CD4-positive, alpha-beta T cell (primary cell): ENCODE measurements at regions not wholly inside any gene's neighbourhood (a gene's known extent, or its start where the extent isn't known, plus 50 kb on each side); places are given as distances from the start of the nearest gene placed in this dataset.

Experiments used
- ATAC-seq: fragments of 200-7000 bp; cut with Tn5 transposase; one replicate; pipeline ENCODE4 v1.10.0; 2022; ENCODE audit warnings: mild to moderate bottlenecking; ENCODE audit not compliant: poor library complexity
- CTCF ChIA-PET: fragments of 350-600 bp; sonication (Branson Sonifier 250); formaldehyde crosslinking; loops from one replicate; lab custom pipeline; 2021; ENCODE audit warnings: antibody characterized with exemption, inconsistent platforms; lab: Charles Lee
- POLR2A ChIA-PET: fragments of 350-600 bp; sonication (Branson Sonifier 250); formaldehyde crosslinking; loops from one replicate; lab custom pipeline; 2021; ENCODE audit warnings: antibody characterized with exemption, inconsistent platforms; lab: Charles Lee
- DNase-seq, 14 experiments: peaks; one replicate each; pipeline ENCODE4 v3.0.0-alpha.2; 2013 to 2020; ENCODE audit warnings: mixed read lengths in 2 of 14
- H3K27ac ChIP-seq, 2 donors: one replicate each; pipeline versions ENCODE4 v1.5.1 to v1.7.0; 2013; ENCODE audit warnings: low read length in 2 of 2, low read depth in 1 of 2, mild to moderate bottlenecking in 1 of 2
- H3K27me3 ChIP-seq, 2 experiments: 1 replicate in 1 of 2; 2 replicates in 1 of 2; pipeline versions ENCODE4 v1.6.1 to v1.7.0; 2013; ENCODE audit warnings: low read length in 2 of 2, control low read depth in 1 of 2, mild to moderate bottlenecking in 1 of 2, moderate library complexity in 1 of 2; ENCODE audit not compliant: insufficient read depth in 2 of 2, control insufficient read depth in 1 of 2
- H3K36me3 ChIP-seq: one replicate; pipeline ENCODE4 v1.6.1; 2013; ENCODE audit warnings: low read length, control low read depth; ENCODE audit not compliant: insufficient read depth
- H3K4me1 ChIP-seq: one replicate; pipeline ENCODE4 v1.6.1; 2013; ENCODE audit warnings: low read length, control low read depth; ENCODE audit not compliant: insufficient read depth
- H3K4me3 ChIP-seq: one replicate; pipeline ENCODE4 v1.5.1; 2013; ENCODE audit warnings: mild to moderate bottlenecking, low read length, moderate library complexity
- H3K9me3 ChIP-seq, 2 experiments: 1 replicate in 1 of 2; 2 replicates in 1 of 2; pipeline versions ENCODE4 v1.6.1 to v1.7.0; 2013; ENCODE audit warnings: low read length in 2 of 2, mild to moderate bottlenecking in 2 of 2, control low read depth in 1 of 2, moderate library complexity in 1 of 2; ENCODE audit not compliant: control insufficient read depth in 1 of 2, insufficient read depth in 1 of 2
- H3K27ac Mint-ChIP-seq: one replicate; pipeline ENCODE4 v1.8.0; 2020; ENCODE audit warnings: mixed read lengths
- H3K27me3 Mint-ChIP-seq: one replicate; pipeline ENCODE4 v1.8.0; 2021; ENCODE audit warnings: mixed read lengths
- H3K36me3 Mint-ChIP-seq: one replicate; pipeline ENCODE4 v1.8.0; 2021; ENCODE audit warnings: low read depth, mixed read lengths
- H3K4me1 Mint-ChIP-seq: one replicate; pipeline ENCODE4 v1.8.0; 2021; ENCODE audit warnings: low read depth, mixed read lengths
- H3K4me3 Mint-ChIP-seq: one replicate; pipeline ENCODE4 v1.8.0; 2020; ENCODE audit warnings: mild to moderate bottlenecking, mixed read lengths
- H3K9me3 Mint-ChIP-seq: one replicate; pipeline ENCODE4 v1.8.0; 2020; ENCODE audit warnings: mixed read lengths
- intact Hi-C, 2 experiments: fragments of 100-400 bp; cut with DNase I in 1 of 2; cut with micrococcal nuclease in 1 of 2; formaldehyde crosslinking; loops; one replicate each; pipeline versions ENCODE4 v1.15.1 to v1.9.0; 2023 to 2025; cut with DNase I, micrococcal nuclease
- TF ChIP-seq, protein P1 (sequence below): fragments of 200-600 bp; IDR thresholded peaks from one replicate; pipeline ENCODE4 v1.8.0; 2022; ENCODE audit warnings: antibody characterized with exemption, mild to moderate bottlenecking

DNA sequence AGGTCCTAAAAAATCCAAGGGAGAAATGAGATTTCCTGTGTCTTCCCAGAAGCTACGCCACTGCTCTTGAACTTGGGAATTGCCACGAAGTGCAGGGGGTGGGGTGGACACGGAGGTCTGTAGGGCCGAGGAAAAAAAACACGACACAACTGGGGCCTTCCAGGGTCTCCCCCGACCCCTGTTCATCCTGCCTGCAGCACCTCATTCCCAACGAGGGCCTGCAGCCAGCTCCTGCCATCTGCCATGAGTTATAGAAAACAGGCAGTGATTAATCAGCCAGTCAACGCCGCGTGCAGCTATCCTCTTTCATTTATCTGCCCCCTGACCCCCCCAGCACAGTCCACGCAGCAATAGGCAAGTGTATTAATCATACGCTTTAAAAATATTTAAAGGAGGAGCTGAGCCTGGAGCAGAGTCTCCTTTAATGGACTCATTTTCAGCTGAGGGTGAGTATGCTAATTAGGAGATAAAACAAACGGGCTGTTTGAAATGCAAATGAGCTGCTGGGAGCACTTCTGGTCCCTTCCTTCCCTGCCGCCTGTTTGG lies 209.9 kb downstream of the TFCP2L1 start:
- ChIA-PET CTCF (no interaction called here), POLR2A (no interaction called here)
- Histone ChIP-seq H3K4me3 (no peak overlapping the region), H3K27me3 (peaks cover 20 to 24% of the 10 kb centered on the region in 2 experiments), H3K4me1 (peaks cover 8% of the 10 kb centered on the region), H3K36me3 (no peaks in the 10 kb centered on the region), H3K9me3 (peaks cover 0 to 16% of the 10 kb centered on the region in 2 experiments), H3K27ac (no peak overlapping the region)
- intact Hi-C loops = loop anchor here in 1 of 2 experiments (5.0 kb wide), 1 partner anchor 383 kb away; no protein-coding TSS in a partner anchor
- DNase-seq = peak in 2 of 14 experiments; percentile 4 to 25
- Mint-ChIP-seq H3K36me3 (no peaks in the 10 kb centered on the region), H3K4me1 (no peaks in the 10 kb centered on the region), H3K9me3 (no peaks in the 10 kb centered on the region), H3K27ac (no peak overlapping the region), H3K4me3 (no peak overlapping the region), H3K27me3 (peaks cover 41% of the 10 kb centered on the region)
- no peak for ATAC-seq
- TF ChIP-seq, protein P1, sequence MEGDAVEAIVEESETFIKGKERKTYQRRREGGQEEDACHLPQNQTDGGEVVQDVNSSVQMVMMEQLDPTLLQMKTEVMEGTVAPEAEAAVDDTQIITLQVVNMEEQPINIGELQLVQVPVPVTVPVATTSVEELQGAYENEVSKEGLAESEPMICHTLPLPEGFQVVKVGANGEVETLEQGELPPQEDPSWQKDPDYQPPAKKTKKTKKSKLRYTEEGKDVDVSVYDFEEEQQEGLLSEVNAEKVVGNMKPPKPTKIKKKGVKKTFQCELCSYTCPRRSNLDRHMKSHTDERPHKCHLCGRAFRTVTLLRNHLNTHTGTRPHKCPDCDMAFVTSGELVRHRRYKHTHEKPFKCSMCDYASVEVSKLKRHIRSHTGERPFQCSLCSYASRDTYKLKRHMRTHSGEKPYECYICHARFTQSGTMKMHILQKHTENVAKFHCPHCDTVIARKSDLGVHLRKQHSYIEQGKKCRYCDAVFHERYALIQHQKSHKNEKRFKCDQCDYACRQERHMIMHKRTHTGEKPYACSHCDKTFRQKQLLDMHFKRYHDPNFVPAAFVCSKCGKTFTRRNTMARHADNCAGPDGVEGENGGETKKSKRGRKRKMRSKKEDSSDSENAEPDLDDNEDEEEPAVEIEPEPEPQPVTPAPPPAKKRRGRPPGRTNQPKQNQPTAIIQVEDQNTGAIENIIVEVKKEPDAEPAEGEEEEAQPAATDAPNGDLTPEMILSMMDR = no peak

DNA sequence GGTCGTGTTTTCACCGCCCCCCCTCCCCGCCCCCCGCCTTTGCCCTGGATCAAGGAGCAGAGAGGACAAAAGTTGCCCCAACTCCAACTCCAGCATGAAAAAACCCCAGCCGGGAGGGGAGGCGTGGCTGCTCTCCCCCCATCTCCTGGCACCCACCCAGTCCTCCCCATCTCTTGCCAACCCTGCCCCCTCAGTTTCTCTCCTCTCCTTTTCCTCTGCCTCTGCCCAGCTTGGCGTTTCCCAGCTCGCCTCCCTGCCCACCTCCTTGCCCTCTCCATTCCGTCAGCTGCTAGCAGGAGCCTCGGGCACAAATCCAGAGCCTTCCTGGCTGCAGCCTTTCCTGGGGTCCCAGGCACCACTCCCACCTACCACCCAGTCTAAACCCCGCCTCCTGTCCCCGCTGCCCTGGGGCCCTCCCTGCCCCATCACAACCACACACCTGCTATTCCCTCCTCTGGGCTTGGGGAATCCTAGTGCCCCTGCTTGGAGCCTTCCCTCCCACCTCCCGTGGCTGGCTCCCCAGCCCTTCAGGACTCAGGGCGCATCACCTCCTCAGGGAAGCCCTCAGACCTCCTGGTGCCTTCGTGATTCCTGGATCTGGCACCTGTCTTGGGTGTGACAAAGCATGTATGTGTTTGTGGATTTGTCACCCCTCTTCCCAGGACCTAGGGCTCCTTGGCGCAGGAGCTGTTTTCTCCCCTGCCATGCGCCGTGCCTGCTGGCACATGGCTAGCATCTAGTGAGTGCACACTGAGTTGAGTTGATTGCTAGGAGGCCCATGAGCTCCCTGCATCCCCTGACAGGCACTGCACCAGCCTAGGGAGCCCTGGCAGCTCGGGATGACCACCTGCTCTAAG lies 209.1 kb downstream of the TFCP2L1 start:
- Mint-ChIP-seq H3K9me3 (no peaks in the 10 kb centered on the region), H3K27me3 (peaks cover 47% of the 10 kb centered on the region), H3K4me1 (no peaks in the 10 kb centered on the region), H3K27ac (no peak overlapping the region), H3K4me3 (no peak overlapping the region), H3K36me3 (no peaks in the 10 kb centered on the region)
- no peak overlapping the region for H3K27ac ChIP-seq
- TF ChIP-seq, protein P1 = no peak
- intact Hi-C loops = loop anchor here in 1 of 2 experiments (5.0 kb wide), 1 partner anchor 384 kb away; no protein-coding TSS in a partner anchor
- no peaks in the 10 kb centered on the region for H3K36me3 ChIP-seq
- ChIA-PET CTCF (no interaction called here), POLR2A (no interaction called here)
- peaks cover 8% of the 10 kb centered on the region for H3K4me1 ChIP-seq
- no peak for DNase-seq
- H3K4me3 ChIP-seq = no peak overlapping the region
- no peak for ATAC-seq
- peaks cover 0 to 16% of the 10 kb centered on the region in 2 experiments for H3K9me3 ChIP-seq
- H3K27me3 ChIP-seq = peaks cover 20 to 24% of the 10 kb centered on the region in 2 experiments

DNA sequence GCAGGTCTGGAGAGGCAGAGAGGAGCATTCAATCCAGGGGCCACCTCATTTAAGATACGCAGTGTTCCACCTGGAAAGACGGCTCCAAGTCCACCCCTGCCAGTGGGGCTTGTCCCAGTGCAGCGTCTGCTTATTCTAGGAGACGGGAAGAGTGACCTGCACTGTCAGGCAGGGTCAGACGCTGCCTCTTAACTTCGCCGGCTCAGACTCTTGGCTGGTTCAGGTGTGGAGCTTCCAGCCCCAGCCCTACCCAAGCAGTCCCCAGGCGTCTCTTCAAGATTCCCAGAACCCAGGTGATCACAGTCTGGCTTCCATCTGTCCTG lies 208.5 kb downstream of the TFCP2L1 start:
- H3K4me3 ChIP-seq = no peak overlapping the region
- Mint-ChIP-seq H3K36me3 (no peaks in the 10 kb centered on the region), H3K9me3 (no peaks in the 10 kb centered on the region), H3K4me3 (no peak overlapping the region), H3K27me3 (peaks cover 53% of the 10 kb centered on the region), H3K4me1 (no peaks in the 10 kb centered on the region), H3K27ac (no peak overlapping the region)
- TF ChIP-seq, protein P1 = no peak
- H3K27me3 ChIP-seq = peaks cover 18 to 20% of the 10 kb centered on the region in 2 experiments
- H3K4me1 ChIP-seq = peaks cover 8% of the 10 kb centered on the region
- no peak for ATAC-seq
- POLR2A ChIA-PET = no interaction called here
- CTCF ChIA-PET = no interaction called here
- no peak for DNase-seq
- intact Hi-C loops = loop anchor here in 1 of 2 experiments (5.0 kb wide), 1 partner anchor 384 kb away; no protein-coding TSS in a partner anchor
- H3K36me3 ChIP-seq = no peaks in the 10 kb centered on the region
- peaks cover 0 to 16% of the 10 kb centered on the region in 2 experiments for H3K9me3 ChIP-seq
- no peak overlapping the region for H3K27ac ChIP-seq
